Gastroesophageal sphincter (tissue), 3 donors: ENCODE measurements at regions not wholly inside any gene's neighbourhood (a gene's known extent, or its start where the extent isn't known, plus 50 kb on each side); places are given as distances from the start of the nearest gene placed in this dataset.

Source experiments
- EP300 ChIP-seq: sonication (generic); formaldehyde crosslinking; IDR thresholded peaks from one replicate; pipeline ENCODE4 v1.6.1; 2017; ENCODE audit warnings: antibody characterized with exemption, mild to moderate bottlenecking
- POLR2A ChIP-seq, 2 donors: fragments of 450-650 bp; IDR thresholded peaks; one replicate each; pipeline ENCODE4 v1.6.1; 2017; ENCODE audit warnings: antibody characterized with exemption in 2 of 2, mild to moderate bottlenecking in 2 of 2, moderate library complexity in 1 of 2
- POLR2AphosphoS5 ChIP-seq: sonication (generic); formaldehyde crosslinking; IDR thresholded peaks from one replicate; pipeline ENCODE4 v1.6.1; 2017; ENCODE audit warnings: antibody characterized with exemption
- TF ChIP-seq, protein P1 (sequence below), 4 experiments: fragments of 200-600 bp in 2 of 4; fragments of 450-650 bp in 2 of 4; sonication (generic) in 1 of 4; IDR thresholded peaks; one replicate each; pipeline ENCODE4 v1.5.1; 2017 to 2019; ENCODE audit warnings: antibody characterized with exemption in 4 of 4, mild to moderate bottlenecking in 2 of 4, moderate library complexity in 2 of 4

DNA sequence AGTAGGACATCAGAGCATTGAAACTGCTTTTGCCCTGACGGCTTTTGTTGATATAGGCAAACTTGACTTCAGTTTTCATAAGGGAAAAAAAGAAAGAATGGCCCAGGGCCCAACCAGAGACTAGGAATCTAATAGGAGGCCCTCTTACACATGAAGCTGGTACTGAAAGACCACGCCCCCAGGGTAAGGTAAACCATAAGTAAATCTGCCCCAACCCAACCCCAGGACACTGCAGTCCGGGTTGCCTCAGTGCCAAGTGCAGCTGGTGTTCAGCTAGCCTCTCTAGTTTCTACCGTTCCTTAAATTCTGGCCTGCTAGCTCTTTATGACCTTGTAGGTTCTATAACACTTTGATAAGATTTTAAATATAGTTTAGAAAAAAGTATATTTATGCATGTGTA lies 136.7 kb downstream of the AQP9 start:
- TF ChIP-seq, protein P1, sequence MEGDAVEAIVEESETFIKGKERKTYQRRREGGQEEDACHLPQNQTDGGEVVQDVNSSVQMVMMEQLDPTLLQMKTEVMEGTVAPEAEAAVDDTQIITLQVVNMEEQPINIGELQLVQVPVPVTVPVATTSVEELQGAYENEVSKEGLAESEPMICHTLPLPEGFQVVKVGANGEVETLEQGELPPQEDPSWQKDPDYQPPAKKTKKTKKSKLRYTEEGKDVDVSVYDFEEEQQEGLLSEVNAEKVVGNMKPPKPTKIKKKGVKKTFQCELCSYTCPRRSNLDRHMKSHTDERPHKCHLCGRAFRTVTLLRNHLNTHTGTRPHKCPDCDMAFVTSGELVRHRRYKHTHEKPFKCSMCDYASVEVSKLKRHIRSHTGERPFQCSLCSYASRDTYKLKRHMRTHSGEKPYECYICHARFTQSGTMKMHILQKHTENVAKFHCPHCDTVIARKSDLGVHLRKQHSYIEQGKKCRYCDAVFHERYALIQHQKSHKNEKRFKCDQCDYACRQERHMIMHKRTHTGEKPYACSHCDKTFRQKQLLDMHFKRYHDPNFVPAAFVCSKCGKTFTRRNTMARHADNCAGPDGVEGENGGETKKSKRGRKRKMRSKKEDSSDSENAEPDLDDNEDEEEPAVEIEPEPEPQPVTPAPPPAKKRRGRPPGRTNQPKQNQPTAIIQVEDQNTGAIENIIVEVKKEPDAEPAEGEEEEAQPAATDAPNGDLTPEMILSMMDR (IDR thresholded peaks at IDR 0.05), result no peak
- TF ChIP-seq EP300 (no peak), POLR2A (IDR thresholded peaks at IDR 0.05) (no peak), POLR2AphosphoS5 (no peak)
